ENCODE measurements at regions not wholly inside any gene's neighbourhood (a gene's known extent, or its start where the extent isn't known, plus 50 kb on each side); places are given as distances from the start of the nearest gene placed in this dataset.

DNA sequence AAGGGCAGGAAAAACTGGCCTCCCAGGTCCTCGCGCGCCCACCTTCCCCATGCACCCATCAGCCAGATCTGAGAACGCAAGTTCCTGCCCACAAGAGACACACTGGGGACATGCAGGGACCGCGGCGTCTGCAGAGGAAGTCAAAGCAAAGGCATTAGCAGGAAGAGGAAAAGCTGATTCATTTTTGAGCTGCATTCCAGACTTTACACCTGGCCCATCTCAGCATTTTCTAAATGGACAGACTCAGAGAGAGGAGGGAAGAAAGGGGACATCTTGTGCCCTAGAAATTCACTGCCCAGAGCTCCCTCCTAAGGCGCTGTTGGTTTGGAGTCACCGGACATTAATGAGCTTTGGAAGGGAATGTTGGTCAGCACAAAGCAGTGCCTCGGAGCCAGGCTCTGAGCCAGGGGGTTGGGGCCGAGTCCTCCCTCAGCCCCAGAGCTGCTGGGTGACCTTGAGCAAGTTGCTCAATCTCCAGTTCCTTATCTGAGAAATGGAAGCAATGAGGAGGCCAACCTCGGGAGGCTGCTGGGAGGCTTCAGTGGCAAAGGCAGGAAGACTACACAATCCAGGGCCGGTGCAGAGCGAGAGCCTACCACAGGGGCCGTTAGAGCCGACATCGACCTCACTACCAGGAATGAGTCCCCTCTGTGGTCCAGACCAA is 150.5 kb upstream of the IQSEC1 start:
- DNase-seq: no peak

DNA sequence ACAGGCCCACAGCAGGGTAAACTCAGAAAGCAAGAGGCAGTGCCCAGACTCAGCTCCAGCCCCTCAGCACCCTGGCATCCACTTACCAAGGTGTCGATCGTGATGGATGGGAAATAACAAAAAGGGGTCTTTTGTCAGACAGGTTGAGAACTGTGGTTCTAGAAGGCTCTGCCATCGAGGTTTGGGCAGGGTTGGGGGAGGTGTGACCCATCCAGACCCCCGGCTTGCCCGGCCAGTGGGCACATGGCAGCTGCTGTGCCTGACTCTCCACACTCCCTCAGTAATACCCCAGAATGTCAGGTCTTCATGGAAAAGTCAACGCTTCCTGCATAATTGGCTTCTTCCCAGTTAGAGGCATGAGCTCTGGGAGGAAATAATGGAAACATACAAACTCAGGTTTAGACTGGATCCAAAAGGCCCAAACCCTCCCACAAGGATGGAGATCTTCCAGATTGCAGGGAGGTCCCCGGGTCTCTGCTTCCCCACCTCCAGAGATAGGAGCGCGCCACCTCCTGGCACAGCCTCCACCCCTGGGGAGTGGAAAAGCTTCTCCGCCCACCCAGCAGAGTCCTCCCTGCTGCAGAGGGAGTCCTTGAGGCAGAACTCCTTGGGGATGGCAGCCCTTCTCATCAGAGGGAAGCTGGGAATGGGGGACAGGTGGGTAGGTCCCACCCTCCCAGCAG is 149.8 kb upstream of the IQSEC1 start:
- no peak for DNase-seq

DNA sequence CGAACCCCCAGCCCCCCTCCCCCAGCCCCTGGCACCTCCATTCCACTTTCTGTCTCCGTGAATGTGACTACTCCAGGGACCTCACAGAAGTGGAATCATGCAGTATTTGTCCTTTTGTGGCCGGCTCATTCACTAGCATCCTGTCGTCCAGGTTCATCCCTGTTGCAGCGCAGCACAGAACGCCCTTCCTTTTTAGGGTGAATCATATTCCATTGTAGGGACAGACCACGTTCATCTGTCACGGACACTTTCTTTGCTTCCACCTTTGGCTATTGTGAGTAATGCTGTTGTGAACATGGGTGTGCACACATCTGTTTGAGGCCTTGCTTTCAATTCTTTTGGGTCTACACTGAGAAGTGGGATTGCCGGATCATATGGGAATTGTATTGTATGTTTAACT is 148.9 kb upstream of the IQSEC1 start:
- DNase-seq: no peak

DNA sequence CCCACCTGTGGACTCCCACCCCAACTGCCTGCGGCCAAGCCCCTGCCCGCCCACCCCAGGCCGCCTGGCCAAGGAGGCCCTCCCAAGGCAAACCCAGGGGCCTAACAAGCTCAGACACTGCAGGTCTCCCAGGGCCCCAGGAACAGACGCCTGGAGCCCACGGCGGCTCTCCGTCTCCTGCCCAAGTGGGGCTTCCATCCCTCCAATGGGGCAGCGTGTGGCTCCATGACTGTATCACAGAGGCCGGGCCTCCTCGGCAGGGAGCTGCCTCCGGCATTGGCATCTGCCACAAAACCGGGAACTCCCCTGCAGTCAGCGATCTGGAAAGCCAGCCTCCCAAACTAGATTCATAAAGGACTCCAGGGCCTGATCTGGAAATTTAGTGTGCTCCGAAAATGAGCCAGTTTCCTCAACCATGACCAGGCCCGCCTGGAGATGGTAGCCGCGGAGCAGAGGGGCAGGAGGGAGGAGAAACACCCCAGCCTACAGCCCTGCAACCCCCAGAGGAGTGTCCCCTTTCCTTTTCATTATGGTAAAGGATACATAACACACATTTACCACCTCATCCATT is 148.3 kb upstream of the IQSEC1 start:
- DNase-seq: no peak

DNA sequence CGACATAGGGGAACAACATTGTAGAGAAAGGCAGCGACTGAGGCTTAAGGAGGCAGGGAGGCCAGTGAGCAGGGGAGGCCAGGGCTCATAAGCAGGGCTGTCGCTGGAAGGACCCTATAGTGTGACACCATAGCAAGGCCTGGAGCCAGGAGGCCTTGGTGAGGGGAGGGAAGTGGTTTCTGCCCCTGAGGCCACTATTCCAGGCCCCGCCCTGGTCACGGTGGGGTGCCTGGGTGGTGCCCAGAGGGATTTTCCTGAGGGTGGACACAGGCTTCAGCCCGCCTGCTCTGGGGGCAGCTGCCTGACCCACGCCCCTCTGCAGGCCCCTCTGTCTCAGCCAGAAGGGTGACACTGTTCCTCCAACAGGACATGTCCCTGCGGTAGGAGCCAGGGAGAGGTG is 147.8 kb upstream of the IQSEC1 start:
- DNase-seq: no peak

DNA sequence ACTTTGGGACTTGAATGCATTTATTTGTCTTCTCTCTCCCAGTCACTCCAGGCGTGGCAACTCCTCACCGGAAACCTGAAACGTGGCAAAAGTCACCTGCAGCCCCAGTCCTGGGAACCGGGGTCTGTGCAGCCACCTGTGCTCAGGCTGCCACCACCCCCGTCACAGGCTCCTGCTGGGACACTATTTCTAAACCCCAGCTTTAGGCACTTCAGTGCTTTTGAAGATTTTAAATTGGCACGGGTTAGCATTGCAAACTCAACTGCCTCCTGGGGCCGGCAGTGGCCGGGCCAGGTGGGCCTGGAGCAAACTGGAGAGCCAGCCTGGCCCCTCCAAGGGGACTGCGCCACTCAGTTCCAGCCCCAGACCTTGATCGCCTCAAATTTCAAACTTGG is 146.7 kb upstream of the IQSEC1 start:
- DNase-seq: no peak

DNA sequence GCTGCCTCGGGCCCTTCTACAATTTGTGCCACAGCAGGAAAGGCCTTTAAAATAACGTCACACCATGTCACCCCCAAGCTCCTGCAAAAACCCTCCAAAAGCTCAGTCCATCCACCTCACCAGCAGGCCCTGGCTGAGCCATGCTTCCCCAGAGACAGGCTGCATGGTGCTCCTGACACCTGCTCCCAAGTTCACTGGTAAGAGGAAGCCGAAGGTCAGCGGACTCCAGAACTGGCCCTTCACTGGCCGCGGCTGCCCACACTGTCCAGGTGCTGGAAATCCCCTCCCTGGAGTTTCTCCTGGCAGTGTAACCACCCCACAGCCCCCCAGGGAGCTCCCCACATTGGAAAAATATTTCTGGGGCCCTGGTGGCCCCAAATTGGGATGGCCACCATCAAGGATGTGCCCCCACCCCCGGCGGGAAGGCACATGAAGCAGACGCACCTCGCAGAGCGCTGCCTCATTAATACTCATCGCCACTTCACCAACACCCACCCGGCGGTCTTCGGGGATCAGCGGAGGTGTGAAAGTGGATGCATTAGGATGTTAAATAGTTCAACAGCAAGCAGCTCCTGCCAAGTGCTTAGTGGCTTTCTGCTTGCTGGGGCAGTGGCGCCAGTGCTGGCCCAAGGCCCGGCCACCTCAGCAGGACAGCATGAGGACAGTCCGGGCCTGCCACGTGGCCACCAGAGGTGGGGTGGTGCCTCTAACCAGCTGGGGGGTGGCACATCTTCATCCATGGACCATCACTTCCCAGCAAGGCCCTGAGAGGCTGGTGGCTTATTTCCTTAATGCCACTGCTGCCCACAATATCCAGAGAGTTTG is 146.1 kb upstream of the IQSEC1 start:
- no peak for DNase-seq

DNA sequence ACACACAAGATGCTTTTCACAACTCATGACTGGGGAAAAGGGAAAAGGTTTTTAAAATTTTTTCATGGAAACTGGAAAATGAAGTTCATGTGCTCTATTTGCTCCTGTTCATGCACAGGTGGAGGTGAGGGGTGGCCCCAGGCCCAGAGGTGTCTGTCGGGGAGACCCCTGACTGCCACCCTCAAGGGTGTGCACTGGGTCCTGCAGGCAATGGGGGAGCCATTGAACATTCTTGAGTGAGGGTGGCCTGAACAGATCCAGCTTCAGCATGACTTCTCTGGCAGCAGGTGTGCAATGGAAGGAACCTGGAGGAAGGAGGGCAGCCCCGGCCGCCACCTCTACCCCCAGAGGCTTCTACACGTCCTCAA is 145.3 kb upstream of the IQSEC1 start:
- no peak for DNase-seq

DNA sequence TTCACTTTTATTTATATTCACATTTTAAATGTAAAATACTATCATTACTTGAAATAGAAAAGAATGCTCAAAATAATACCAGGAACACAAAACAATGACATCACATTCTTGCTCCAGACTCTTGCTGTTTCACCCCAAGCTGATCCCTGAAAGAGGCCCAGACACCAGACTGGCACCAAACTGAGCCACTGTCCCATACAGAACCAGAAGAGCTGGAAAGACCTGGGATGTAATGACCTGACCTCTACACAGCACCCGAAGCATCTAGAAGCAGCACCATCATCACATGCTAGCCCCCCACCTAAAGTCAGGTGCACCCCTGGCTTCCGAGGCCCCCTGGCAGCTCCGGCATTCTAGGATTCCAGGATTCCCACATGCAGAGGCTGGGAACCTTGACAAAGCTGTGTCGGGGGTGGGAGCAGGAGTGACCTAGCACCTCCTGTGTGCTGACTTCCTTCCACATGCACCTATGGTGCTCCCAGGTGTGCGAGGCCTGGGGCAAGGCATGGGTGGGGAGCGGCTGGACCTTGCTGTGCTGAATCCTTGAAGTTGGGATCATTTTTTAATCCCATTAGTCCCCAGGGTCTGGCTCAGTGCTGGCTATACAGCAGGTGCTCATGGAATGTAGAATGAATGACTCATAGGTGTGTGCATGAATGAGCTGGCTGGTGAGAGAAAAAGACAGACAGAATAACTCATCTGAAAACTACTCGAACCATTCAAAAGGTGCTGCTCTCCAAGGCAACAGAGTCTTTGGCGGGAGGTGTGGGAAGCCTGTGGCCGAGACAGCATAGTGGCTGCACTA is 144.7 kb upstream of the IQSEC1 start:
- DNase-seq: no peak

DNA sequence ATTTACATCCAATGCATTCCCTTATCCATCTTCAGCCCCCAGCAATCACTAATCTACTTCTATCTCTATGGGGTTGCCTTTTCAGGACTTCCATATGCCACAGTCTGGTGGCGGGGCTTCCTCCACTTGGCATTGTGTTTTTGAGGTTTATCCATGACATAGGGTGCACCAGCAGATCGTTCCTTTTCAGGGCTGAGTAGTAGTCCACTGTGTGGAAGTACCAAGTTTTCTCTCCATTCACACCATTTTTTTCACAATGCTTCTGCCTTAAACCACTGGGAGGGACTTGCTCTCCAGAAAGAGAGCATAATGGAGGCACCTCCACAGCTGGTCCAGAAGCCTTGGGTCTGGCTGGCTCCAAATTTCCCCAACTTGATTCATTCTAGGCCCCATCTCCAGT is 144.0 kb upstream of the IQSEC1 start:
- DNase-seq: no peak

DNA sequence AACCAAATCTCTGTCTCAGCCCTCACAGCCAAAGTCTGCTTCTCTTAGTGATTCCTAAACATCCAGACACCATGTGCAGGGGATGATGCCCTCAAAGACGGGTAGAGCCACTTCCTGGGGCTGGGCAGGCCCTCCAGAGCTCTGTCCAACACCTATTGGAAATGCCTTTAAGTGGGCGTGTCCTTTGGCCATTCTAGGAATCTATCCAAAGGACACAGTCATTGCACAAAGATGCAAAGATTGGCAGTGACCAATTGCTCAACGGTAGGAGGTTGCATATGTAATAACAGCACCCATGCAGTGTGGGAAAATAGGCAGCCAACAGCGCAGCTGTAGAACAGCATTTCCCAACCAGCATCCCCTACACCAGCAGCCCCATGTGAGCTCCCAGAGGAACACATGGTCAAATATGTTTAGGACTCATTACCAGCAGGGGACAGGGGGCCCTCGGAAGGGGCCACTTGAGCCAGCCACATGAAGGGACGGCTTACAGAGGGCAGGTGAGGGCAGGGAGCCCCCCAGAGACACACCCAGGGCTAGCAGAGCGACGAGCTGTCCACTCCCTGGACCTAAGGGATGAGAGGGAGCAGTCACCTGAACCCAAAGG is 142.8 kb upstream of the IQSEC1 start:
- no peak for DNase-seq

DNA sequence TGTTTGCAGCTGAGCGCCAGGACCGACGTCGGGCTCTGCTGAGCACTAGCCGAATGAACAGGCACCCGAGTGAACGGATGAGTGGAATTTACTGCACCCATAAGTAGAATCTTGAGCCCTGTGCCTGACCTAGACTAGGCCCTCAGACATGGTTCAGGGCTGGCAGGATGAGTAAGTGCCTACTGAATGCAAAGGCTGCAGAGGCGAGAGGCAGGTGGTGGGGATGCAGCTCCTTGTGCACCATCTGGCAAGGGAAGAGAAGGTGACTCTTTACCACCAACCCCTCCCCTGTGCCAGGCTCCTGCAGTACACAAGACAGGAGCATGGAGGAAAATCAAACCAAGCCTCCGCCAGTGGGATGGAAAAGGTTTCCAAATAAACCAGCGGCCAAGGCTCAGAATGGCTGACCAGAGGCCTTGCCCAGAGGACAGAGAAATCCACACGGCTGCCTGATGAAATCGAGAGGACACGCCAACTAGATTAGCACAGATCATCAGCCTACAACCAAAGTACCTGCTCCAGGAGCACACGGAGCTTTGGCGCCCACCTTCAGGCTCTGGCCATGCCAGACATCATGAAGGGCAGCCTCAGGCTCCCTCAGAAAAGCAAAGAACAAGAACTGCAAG is 141.7 kb upstream of the IQSEC1 start:
- DNase-seq: no peak

DNA sequence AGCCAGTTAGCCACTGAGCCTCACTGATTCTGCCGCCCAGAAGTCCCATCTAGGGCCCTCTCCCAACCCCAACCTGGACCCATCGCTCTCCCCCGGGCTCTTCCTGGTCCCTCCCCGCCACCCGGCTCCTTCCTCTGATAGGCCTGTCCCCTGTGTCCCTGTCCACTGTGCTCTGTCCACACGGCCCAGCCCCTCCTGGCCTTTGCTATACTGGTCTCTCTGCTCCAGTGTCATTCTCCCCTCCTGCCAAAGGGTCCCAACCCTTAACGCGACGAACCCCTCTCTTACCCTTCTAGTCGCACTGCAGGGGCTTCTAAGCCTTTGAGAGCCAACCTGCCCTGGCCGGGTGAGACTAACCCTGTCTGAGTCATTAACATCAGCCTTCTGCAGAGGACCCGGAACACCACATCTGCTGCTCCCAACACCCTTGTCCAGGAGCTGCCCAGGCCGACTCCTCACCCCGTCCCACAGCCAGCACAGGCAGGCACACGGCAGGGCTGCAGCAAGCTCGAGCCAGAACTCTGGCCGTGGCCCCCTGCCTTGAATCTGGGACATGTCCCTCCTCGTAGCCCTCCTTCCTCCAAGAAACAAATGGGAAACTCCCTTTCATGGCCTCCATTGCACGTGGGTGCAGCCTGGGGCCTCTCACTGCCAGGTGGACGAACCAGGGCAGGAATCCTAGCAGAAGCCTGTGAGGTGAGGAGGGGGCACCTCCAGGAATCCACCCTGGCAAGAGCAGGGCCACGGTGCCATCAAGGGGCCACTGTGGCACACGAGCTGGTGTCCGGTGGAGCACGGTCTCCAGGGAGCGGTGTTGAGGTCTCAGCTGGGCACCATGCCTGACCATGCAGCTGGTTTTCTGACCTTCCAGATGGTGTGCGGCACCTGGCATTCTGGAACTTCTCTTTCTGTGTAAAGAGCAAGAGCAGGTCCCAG is 140.9 kb upstream of the IQSEC1 start:
- no peak for DNase-seq

DNA sequence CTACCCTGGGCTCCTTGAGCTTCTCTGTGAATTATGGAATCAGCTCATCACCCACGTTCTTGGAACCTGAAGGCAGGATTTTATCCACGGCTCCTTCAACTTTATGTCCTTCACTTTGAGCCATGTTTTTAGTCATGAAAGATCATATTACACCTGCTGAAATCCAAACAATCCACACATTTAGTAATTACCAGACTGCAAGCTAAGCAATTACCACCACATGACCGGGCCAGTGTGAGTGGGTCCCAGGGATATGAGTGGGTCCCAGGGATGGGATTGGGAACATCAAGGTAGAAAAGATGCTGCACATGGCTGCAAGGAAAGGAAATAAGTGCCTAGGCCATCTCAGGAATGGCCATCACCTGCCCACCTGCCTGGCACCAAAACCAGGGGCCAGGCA is 140.3 kb upstream of the IQSEC1 start:
- no peak for DNase-seq

DNA sequence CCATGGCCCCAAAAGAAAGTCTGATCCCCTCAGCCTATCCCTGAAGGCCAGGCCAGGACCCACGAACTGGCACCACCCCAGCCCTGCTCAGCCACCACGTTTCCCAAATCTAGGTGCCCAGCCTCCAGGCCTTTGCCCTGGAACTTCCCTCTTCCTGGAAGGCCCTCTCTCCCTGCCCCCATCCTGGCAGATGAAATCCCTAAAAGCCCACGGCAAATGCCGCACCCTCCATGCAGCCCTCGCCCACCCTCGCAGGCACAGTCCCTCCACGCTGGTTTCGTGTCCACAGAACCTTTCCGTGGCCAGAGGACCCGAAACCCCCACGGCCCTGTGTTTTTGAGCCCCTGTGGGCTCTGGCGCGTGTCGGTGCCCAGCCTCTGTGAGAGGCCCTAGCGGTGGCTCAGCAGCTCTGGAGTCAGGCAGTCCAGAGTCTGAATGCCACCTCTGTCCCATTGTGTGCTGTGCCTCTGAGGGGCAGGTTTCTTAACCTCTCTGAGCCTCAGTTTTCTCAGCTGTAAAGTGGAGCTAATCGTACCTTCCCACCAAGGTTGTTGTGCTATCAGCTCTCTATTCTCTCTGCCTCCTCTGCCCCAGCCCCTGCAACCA is 138.5 kb upstream of the IQSEC1 start:
- no peak for DNase-seq

DNA sequence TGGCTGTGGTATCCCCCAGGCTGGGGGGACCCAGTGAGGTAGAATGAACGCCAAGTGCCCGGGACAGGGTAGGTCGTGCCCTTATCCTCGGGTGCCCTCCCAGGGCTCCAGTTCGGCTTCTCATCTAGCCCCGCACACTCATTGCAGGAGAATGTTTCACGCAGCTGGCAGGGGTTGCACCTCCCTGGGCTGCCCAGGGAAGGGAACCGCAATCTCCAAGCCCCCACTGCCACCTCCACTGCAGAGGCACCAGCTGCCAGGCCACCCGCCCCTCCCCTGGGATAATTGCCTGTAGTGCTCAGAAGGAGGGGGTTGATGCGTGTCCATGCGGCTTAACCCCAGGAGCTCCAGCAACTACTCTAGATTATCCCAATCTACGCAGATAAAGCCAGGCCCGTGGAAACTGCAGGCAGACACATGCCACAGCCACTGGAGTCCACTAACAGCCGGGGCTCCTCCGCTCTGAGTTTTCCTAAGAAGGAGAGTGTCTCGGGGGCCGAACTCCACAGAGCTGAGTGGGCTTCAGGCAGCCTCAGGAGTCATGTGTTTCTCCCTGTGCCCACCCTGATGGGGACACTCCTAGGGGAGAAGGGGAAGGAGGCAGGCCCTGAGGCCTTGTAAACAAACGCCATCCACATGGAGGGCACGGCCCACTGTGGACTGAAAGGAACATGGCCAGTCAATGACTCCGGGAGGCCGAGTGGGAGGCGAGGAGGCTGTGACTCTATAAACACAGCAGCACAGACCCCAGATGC is 137.2 kb upstream of the IQSEC1 start:
- peak in 1 of 2 experiments; percentile 4 for DNase-seq

DNA sequence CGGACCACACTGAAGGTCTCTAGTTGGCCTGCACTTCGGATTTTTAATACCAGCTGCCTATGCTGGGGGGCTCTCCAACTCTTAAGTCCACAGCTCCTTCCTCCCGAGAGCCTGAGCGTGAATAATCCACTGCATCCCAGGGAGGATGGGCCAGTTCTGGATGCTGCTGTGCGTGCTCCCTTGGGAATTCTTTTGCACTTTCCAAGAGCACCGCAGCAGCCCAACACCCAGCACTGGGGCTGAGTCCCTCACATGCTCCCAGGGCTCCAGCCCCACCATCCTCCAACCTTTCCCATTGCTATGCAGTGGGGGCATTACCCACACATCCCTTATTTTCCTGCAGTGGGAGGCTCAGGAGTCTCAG is 136.4 kb upstream of the IQSEC1 start:
- no peak for DNase-seq

DNA sequence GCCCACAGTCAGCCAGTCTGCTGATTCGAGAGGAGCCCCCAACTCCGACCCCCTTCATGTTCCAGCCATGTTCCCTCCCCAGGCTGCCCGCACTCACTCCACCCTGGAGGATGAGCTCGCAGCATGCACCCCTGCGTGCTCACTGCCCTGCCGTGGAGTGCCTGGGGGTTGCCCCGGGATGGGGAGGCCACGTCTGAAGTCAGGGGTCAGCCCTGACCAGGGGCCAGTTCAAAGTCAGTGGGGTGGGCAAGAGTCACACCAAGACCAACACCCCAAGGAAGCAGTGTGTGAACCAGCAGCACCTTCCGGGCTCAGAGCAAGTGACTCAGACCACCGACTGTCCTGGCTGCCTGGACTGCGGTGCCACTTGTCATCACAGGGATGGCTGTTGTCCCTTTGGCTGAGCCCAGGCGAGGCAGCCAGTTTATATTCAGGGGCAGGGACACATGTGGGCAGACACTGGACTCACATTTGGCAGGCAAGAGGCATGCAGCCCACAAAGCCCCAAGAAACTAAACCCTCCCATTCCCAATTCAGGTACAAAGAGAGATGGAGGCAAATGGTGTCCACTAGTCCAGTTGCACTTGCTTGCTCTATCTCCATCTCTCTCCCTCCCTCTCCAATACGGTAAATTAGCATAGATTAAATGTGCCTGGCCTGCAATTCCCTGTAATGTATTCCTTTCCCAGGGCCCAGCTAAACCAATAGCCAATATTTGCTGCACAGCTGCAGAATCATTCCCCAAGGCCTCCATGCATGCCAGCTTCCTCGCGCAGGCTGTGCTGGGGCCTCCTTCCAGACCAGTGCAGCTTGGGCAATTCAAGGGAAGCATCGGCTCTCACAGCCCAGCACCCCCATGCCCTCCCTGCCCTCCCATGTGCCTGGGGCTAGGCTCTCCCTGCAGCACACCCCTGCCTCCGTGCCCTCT is 135.7 kb upstream of the IQSEC1 start:
- DNase-seq: no peak
